HL-60 (cell line): ENCODE measurements at regions not wholly inside any gene's neighbourhood (a gene's known extent, or its start where the extent isn't known, plus 50 kb on each side); places are given as distances from the start of the nearest gene placed in this dataset.

ENCODE experiments used
- DNase-seq, 2 experiments: peaks; one replicate each; pipeline ENCODE4 v3.0.0-alpha.2; 2010 to 2020; ENCODE audit warnings: low read depth in 1 of 2, low spot score in 1 of 2
- H3K27ac ChIP-seq: fragments of 250-450 bp; sonication (Bioruptor Pico); replicated peaks from 2 replicates; pipeline ENCODE4 v1.5.1; 2020; ENCODE audit warnings: mild to moderate bottlenecking, moderate library complexity
- H3K27me3 ChIP-seq: fragments of 250-450 bp; sonication (Bioruptor Pico); 2 replicates; pipeline ENCODE4 v1.5.1; 2021; ENCODE audit warnings: mild to moderate bottlenecking, moderate library complexity; ENCODE audit not compliant: insufficient read depth, poor library complexity, severe bottlenecking
- H3K4me3 ChIP-seq: replicated peaks from 2 replicates; pipeline ENCODE4 v1.5.1; 2011; ENCODE audit warnings: mild to moderate bottlenecking, control low read depth, low read length; ENCODE audit not compliant: insufficient read depth
- CTCF ChIP-seq: IDR thresholded peaks from one replicate; pipeline ENCODE4 v1.5.1; 2011; ENCODE audit warnings: low read length, control low read depth, inconsistent platforms; ENCODE audit not compliant: insufficient read depth
- GABPA ChIP-seq: IDR thresholded peaks from 2 replicates; pipeline ENCODE4 v1.6.1; 2012; ENCODE audit warnings: low read depth
- POLR2AphosphoS5 ChIP-seq: IDR thresholded peaks from 2 replicates; pipeline ENCODE4 v1.6.1; 2012; ENCODE audit warnings: low read depth
- REST ChIP-seq: IDR thresholded peaks from 2 replicates; pipeline ENCODE4 v1.6.1; 2012; ENCODE audit warnings: low read depth; ENCODE audit not compliant: insufficient replicate concordance
- SPI1 ChIP-seq: IDR thresholded peaks from 2 replicates; pipeline ENCODE4 v1.6.1; 2012; ENCODE audit warnings: low read depth, mild to moderate bottlenecking, borderline replicate concordance

GRCh38 chr1:234535763-234536515, 57.0 kb upstream of the TARBP1 start:
- no peaks in the 10 kb centered on the region for H3K27me3 ChIP-seq
- no peak for TF ChIP-seq POLR2AphosphoS5
- no peak overlapping the region for H3K27ac ChIP-seq
- H3K4me3 ChIP-seq: no peak overlapping the region
- DNase-seq: no peak

- TF ChIP-seq SPI1 (no peak), REST (no peak)
- no peak overlapping the region for H3K4me3 ChIP-seq
- no peak for DNase-seq
- H3K27ac ChIP-seq: no peak overlapping the region
- no peaks in the 10 kb centered on the region for H3K27me3 ChIP-seq
Observed at GRCh38 chr1:234535218-234535617, 56.2 kb upstream of the TARBP1 start.

- DNase-seq: no peak
- no peak for TF ChIP-seq SPI1
- no peak for TF ChIP-seq POLR2AphosphoS5
- no peak for TF ChIP-seq CTCF
- no peak for TF ChIP-seq GABPA
- TF ChIP-seq REST: no peak
- no peaks in the 10 kb centered on the region for H3K27me3 ChIP-seq
- H3K27ac ChIP-seq: no peak overlapping the region
- no peak overlapping the region for H3K4me3 ChIP-seq
Observed at GRCh38 chr1:234533975-234534876, 55.2 kb upstream of the TARBP1 start.

- Histone ChIP-seq H3K27me3 (no peaks in the 10 kb centered on the region), H3K4me3 (no peak overlapping the region), H3K27ac (peak overlapping the region; percentile 69)
- no peak for DNase-seq
- TF ChIP-seq CTCF (no peak), POLR2AphosphoS5 (no peak), SPI1 (no peak), REST (no peak), GABPA (no peak)
Observed at GRCh38 chr1:234533034-234533891, 54.3 kb upstream of the TARBP1 start.
